AG09319 (cell line): ENCODE measurements at regions not wholly inside any gene's neighbourhood (a gene's known extent, or its start where the extent isn't known, plus 50 kb on each side); places are given as distances from the start of the nearest gene placed in this dataset.
"Not testable (repeated sequence)": the region's sequence is repeated elsewhere in the genome, so short reads cannot be mapped to it uniquely, and the experiment has no call there.

Source experiments
- DNase-seq: peaks from one replicate; pipeline ENCODE4 v3.0.0-alpha.2; 2010; ENCODE audit warnings: low read depth; ENCODE audit errors: extremely low read depth
- CTCF ChIP-seq: IDR thresholded peaks from 2 replicates; pipeline ENCODE4 v1.5.1; 2011; ENCODE audit warnings: low read depth, mild to moderate bottlenecking, inconsistent platforms, low read length, moderate library complexity

GRCh38 chr7:52195664-52196063 lies 839.8 kb upstream of the POM121L12 start:
- DNase-seq: no peak
- TF ChIP-seq CTCF: no peak

- no peak for TF ChIP-seq CTCF
- DNase-seq: no peak
These were observed 846.2 kb upstream of the POM121L12 start for GRCh38 chr7:52189153-52189778.

- TF ChIP-seq CTCF: no peak
These were observed 851.3 kb upstream of the POM121L12 start for GRCh38 chr7:52184006-52184703.

GRCh38 chr7:52179934-52180333 lies 855.5 kb upstream of the POM121L12 start:
- TF ChIP-seq CTCF: no peak
- DNase-seq: no peak

More at GRCh38 chr7:52184006-52184703, 851.3 kb upstream of the POM121L12 start:
- DNase-seq: no peak

- no peak for TF ChIP-seq CTCF
- no peak for DNase-seq
These were observed 851.5 kb upstream of the COBL start for GRCh38 chr7:52168085-52168484.

- no peak for TF ChIP-seq CTCF
- no peak for DNase-seq
These were observed 846.7 kb upstream of the COBL start for GRCh38 chr7:52163311-52163710.

GRCh38 chr7:52161483-52161882 lies 844.9 kb upstream of the COBL start:
- DNase-seq: no peak
- TF ChIP-seq CTCF: no peak

GRCh38 chr7:52159421-52159820 lies 842.8 kb upstream of the COBL start:
- not testable (repeated sequence) for DNase-seq
